ENCODE measurements at regions not wholly inside any gene's neighbourhood (a gene's known extent, or its start where the extent isn't known, plus 50 kb on each side); places are given as distances from the start of the nearest gene placed in this dataset.
"Not testable (repeated sequence)": the region's sequence is repeated elsewhere in the genome, so short reads cannot be mapped to it uniquely, and the experiment has no call there.

DNA sequence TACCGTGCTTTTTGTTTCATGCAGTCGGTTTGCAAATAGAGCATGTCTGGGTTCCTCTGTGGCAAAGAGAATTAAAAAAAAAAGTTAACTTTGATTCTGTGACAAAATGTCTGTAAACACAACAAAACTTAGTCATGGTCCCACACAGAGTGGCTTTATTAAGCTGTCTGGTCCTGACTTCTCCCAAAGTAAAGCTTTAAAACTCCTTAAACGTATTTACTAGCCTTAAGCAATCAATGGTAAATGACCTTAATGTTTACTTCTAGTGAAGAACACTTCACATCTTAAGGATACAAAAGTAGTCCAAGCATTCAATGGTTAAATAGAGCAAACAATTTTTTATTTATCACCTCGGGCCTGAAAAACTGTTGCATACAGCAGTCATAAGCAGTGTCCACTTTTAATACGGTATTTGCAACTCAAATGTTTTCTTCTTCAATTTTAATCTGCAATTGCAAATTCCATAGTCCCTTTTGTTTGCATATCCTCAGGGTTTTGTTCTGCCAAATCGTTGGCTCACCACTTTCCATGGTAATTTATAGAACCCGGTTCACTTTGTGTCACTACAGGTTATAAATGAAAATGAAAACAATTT lies 453.0 kb upstream of the MIS18BP1 start:
- FAIRE-seq: no peak

DNA sequence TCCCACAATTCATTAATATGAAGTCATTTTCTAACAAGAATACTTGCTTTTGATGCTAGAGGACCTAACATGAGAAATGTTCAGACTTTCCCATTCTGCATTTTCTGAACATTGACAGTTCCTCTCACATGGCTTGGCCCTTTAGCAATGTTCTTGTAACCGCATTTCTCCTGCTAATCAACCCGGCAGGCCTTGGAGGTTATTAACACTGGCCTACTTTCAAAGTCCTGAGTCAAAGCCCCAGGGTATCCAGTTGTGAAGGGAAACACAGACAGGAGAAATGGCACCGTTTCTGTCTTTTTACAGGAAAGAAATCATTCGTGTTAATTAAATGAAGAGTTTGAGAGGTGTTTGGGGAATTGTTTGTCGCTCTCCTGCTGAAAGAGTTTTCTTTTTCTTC lies 446.5 kb upstream of the MIS18BP1 start:
- no peak for FAIRE-seq

DNA sequence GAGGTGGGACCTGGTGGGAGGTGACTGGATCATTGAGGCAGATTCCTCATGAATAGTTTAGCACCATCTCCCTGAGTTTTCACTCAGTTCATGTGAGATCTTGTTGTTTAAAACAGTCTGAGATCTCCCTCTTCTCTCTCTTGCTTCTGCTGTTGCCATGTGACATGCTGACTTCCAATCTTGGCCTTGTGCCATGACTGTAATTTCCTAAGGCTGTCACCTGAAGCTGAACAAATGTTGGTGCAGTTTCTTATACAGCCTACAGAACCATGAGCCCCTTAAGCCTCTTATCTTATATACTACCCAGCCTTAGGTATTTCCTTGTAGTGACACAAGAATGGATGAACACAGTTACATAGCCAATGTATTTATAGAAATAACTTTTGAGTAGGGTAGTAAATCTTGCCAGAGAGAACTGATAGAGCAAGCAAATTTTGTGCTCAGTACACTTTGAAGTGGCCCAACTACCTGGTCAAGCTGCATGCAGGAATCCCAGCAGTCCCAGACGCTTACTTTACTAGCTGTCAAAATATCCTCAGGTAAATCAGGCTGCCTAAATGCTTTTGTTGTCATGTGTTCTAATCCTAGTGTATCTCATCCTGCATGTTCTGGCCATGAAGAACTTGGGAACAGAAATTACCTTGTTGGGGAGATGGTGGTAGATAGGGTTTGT lies 445.6 kb upstream of the MIS18BP1 start:
- peak; percentile 85 for FAIRE-seq

DNA sequence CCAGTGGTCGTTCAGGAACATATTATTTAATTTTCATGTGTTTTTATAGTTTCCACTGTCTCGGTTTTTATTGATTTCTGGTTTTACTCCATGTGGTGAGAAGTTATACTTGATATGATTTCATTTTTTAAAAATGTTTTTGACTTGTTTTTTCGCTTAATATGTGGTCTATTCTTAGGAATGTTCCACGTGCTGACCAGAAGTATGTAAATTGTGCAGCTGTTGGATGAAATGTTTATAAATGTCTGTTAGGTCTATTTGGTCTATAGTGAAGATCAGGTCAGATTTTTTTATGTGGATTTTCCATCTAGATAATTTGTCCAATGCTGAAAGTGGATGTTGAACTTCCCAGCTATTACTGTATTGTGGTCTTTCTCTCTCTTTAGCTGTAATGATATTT lies 433.8 kb upstream of the MIS18BP1 start:
- no peak for FAIRE-seq

DNA sequence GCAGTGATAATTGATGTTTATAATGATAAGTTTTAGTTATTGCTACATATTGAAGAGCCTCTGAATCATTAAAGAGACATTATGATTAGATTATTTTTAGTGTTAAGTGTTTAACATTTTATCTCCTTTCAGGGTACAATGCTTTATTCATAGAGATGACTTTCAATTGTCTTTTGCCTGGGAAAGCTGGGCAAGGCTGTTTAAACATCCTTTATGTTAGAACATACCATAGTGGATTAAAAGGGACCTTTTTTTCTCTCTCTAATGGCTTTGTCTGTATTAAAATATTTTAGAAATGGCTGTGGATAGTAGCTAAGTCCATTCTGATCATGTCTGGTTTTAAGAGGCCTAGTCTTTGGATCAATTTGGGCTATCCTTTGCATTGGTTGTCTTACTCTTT lies 427.5 kb upstream of the MIS18BP1 start:
- no peak for FAIRE-seq

DNA sequence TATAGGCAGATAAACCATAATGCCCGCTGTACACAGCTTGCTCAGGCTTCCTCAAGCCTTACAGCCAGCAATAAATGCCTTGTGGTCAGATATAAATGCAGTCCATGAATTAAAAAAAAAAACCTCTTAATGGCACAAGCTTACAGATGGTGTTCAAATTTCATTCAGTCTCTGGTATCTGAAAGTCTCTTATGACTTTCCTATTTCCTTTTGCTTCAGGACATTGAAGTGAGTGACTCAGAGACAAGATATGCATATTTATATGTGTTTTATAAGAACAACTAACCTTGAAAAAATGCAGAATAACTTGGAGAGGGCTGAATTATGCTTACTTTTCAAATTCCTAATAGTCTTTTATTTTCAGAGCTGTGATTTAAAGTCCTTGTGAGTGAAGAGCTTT lies 426.9 kb upstream of the MIS18BP1 start:
- no peak for FAIRE-seq

DNA sequence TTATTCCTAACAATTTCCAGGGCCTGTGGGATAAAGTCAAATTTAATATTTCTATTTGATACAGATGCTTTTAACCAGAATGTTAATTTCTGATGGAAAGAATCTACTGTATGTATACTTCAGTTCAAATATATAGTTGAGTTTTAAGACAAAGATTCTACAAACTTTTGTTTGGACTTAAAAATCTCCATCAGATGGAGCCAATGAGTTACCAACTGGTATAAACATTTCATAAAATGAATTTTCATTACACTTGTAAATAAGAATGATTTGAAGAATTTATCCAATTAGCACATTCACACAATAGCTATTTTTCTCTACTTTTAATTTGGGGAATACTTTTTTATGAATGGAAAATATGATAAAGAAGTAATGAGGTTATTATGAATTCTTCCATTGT lies 425.2 kb upstream of the MIS18BP1 start:
- FAIRE-seq: no peak

DNA sequence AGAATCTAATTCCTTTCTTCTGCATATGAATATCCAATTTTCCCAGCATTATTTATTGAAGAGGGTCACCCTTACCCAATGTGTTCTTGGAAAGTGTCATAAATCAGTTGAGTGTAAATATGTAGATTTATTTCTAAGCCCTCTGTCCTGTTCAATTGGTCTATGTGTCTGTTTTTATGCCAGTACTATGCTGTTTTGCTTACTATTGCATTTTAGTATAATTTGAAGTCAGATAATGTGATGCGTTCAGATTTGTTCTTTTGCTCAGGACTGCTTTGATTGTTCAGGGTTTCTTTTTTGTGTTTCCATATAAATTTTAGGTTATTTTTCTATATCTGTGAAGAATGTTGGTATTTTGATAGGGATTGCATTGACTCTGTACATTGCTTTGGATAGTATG lies 420.4 kb upstream of the MIS18BP1 start:
- FAIRE-seq: no peak

DNA sequence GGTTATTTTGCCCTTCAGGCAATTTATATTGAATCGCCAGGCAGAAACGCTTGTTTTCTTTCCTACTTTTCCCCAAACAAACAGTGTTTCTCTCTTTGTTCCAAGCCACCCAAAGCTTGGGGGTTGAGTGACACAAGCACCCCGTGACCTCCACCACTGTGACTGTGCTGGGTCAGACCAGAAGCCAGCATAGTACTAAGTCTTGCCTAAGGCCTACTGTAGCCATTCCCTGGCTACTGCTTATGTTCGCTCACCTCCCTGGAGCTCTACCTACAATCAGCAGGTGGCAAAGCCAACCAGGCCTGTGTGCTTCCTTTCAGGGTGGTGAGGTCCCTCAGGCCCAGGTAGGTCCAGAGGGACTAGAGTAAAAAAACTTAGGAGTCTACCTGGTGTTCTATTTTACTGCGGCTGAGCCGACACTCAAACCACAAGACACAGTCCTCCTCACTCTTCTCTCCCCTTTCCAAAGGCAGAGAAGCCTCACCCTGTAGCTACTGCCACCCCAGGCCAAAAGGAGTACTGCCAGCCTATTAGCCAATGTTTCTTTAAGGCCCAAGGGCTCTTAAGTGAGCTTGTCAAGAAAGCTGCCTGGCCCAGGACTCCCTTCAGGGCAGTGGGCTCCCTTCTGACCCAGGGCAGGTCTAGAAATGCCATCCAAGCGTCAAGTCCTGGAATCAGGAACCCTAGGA lies 411.8 kb upstream of the MIS18BP1 start:
- no peak for FAIRE-seq

DNA sequence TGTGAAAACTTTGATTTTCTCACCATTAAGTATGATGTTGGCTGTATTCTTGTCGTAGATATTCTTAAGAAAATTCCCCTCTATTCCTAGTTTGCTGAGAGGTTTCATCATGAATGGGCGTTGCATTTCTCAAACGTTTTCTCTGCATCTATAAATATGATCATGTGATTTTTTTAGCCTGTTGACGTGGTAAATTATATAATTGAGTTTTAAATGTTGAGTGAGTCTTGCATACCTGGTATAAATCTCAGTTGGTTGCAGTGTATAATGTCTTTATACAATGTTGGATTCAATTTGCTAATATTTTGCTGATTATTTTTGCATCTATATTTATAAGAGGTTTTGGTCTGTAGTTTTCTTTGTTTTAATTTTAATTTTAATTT lies 405.9 kb upstream of the MIS18BP1 start:
- no peak for FAIRE-seq

DNA sequence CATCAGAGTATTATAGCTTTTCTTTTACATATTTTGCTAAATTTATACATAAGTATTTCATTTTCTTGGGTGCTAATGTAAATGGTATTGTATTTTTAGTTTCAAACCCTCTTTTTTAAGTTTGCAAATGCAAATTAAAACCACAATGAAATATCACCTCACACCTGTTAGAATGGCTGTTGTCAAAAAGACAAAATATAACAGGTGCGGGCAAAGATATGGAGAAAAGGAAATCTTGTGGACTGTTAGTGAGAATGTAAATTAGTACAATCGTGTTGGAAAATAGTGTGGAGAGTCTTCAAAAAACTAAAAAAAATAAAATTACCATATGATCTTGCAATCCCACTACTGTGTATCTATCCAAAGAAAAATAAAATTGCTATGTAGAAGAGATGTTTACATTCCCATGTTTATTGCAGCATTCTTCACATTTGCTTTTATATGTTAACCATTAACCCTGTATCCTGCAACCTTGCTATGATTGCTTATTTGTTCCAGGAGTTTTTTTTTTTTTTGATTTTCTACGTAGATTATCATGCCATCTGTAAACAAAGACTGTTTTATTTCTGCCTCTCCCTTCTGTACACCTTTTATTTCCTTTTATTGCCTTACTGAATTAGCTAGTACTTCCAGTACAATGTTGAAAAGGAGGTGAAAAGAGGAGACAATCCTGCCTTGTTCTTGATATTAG lies 405.4 kb upstream of the MIS18BP1 start:
- FAIRE-seq: no peak

DNA sequence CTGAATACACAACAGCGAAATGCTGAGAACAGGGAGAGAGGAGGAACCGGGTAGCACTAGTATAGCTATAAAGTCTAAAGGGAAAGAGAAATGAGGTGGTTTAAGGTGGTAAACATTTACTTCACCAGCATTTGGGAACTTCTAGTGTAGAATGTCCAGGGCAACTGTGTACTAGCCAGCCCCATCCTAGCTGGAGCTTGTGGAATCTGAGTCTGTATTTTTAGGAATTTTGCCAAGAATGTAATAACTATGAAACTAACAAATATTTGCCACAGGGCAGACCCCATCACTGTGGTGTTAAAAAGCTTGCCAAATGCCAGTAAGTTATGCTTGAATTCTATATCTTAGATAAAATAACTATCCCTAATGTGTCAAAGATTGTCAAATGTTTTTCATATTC lies 398.9 kb upstream of the MIS18BP1 start:
- no peak for FAIRE-seq

DNA sequence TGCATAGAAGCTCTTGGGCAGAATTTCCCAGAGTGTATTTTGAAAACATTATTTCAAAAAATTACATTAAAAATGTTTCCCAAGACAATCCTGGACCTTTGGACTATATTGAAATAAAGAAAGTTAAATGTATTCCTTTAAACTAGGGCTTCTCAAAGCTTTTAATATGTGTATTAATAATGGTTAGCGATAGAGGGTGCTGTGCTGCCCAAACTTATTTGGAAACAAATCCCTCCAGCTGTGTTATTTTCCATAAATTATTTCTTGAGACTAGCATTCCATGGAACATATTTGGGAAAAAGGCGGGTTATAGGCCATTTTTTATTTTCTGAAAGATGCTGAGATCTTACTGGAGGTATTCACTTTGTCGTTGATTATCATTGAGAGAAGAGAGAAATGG lies 397.8 kb upstream of the MIS18BP1 start:
- no peak for FAIRE-seq

DNA sequence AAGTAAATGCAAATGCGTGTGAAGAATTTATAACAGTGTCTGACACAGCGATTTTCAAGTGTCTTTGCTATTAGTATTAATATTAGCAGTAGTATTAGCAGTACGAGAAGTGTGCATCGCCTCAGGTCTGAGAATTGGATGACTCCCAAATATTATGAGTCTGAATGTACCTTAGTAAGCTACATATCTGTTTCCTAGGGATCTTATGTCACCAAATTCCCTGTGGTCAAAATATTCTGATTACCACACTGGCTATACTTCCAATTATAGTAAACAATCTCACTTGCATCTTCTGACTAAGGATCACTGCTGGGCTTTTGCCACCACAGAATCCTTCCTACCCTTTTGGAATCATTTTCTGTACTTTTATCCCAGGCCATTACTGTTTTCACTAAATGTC lies 396.0 kb upstream of the MIS18BP1 start:
- FAIRE-seq: no peak

DNA sequence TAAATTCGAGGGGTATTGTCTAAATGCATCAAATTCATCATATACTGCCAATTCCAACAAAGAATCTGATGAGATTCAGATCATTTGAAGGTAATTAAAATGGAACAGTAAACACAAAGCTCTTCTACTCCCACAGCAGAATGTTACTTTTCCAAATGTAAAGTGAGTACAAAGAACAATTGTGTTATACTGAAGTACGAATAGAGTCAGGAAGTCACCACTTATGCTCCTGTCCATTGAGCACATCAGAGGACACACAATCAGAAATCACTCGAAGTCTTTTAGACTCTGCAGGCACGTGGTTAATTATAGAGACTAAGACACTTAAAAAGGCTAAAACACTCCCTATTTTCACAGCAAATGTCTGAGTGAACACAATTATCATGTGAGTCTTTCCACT lies 388.5 kb upstream of the MIS18BP1 start:
- no peak for FAIRE-seq

DNA sequence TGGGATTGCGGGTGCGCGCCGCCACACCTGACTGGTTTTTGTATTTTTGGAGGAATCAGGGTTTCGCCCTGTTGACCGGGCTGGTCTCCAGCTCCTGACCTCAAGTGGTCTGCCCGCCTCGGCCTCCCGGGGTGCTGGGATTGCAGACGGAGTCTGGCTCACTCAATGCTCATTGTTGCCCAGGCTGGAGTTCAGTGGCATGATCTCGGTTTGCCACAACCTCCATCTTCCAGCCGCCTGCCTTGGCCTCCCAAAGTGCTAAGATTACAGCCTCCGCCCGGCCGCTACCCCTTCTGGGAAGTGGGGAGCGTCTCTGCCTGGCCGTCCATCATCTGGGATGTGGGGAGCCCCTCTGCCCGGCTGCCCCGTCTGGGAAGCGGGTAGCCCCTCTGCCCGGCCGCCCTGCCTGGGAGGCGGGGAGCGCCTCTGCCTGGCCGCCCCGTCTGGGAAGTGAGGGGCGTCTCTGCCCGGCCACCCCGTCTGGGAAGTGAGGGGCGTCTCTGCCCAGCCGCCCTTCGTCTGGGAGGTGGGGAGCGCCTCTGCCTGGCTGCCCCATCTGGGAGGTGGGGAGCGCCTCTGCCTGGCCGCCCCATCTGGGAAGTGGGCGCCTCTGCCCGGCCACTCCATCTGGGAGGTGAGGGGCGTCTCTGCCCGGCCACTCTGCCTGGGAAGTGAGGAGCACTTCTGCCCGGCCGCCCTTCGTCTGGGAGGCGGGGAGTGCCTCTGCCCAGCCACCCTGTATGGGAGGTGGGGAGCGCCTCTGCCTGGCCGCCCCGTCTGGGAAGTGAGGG lies 381.8 kb upstream of the MIS18BP1 start:
- not testable (repeated sequence) for FAIRE-seq

DNA sequence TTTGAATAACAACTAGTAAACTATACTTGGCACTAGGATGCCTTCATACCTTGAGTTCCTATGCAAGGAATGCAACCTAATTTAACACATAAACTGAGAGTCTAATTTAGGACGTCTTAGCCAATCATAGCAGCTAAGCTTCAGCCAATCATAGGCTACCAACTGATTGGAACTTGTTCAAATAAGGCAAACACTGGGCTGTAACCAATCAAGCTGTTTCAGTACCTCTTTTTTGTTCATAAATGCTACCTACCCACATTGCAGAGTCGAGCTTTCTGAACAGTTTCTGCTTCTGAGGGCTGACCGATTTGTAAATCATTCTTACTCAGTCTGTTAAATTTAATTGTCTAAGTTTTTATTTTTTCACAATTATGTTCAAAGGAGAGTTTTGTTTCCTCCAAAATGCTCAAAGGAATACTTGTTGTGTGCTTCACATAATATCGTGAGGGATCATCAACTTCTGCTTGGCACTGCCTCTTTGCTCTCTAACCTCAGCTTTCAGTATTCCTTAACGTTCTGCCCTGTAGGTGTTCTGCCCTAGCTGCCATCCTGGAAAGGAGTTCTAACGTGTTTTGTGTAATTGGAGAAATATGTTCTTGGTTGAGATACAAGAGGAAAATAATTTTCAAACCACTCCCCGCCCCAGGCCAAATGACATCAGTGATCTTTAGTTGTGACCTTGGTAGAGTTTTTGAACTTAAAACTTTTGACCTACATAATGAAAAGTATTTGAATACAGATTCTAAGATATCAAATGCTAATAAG lies 380.4 kb upstream of the MIS18BP1 start:
- FAIRE-seq: no peak

DNA sequence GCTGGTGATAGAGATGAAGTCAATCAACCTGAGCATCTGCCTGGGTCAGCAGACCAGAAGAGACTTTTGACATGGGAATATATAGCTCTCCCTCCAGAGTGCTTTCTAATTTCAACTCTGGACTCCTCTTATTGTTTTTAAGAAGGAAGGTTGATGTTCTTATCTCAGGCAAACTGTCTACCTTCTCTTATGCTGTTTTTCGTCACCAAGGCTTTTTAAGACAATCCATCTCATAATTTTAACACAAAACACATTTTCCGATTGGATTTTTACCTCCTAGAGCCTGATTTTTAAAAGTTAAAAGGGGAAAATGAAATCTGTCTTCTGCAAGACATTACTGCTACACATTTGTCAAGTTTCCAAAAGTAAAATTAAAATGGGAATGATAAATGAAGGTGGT lies 368.7 kb upstream of the MIS18BP1 start:
- no peak for FAIRE-seq

DNA sequence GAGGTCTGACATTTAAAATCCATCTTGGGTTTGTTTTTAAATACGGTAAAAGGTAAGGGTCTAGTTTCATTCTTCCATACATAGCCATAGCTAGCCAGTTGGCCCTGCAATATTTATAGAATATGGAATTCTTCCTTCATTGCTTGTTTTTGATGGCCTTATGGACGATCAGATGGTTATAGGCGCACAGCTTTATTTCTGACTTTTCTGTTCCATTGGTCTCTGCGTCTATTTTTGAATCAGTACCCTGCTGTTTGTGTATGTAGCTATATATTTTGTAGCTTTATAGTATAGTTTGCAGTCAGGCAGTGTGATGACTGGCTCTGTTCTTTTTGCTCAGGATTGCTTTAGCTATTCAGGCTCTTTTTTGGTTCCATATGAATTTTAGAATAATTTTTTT lies 366.8 kb upstream of the MIS18BP1 start:
- FAIRE-seq: no peak

DNA sequence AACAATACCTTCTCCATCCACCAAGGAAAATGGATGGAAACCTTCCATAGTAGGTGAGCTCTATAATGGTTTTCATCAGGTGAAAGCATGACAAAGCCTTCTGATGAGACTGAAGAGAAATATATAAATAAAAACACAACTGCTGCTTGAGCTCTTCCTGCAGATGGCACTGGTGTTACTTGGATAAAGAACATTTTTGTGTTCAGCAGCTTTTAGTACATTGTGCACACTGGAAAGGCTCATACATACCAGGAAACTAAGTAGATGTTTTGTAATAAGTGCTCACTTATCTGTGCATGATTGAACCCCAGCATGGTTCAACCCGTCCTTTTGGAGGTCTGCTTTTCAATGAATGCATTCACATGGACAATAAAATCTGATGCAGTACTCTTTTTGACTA lies 357.3 kb upstream of the MIS18BP1 start:
- no peak for FAIRE-seq

DNA sequence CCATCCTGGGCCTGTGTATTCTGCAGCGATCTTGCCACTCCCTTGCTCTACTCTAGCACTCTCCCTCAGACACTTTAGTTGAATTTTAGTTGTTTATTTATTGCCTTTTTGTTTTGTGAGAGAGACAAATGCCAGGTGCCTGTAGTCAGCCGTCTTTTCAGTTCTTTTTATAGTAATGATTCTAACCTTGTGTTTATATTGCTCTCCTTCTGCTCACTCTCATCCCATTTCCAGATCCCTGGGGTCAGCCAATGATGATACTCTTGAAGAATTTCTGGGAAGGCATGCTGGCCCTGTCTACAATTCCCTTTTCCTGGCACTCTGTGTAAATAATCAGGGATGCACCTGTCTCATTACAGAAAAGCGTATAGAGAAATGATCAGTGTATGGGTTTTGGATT lies 334.1 kb upstream of the MIS18BP1 start:
- FAIRE-seq: no peak

DNA sequence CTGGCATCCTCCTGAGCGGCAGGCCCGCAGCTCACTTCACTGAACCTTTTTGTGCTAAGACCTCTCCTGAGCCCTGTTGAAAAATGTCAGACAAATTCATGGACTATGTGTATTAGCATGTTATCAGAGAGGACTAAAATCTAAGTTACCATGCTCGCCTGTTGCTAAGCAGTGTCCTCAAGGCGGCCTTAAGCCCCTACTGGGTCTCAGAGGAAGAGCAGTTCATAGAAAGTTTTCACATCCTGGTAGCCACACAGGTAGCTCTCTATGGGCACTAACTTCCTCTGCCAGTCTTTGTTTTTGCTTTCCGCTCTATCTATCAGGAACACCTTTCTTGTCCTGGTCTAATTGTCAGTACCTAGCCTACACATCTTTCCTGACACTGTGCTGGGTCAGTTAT lies 306.6 kb upstream of the MIS18BP1 start:
- no peak for FAIRE-seq

Measured in islet of Langerhans (tissue), 1 donor.